OCI-LY1 (cell line): ENCODE measurements at regions not wholly inside any gene's neighbourhood (a gene's known extent, or its start where the extent isn't known, plus 50 kb on each side); places are given as distances from the start of the nearest gene placed in this dataset.

Source experiments
- H2AFZ ChIP-seq: fragments of 200-600 bp; sonication (generic), shearing (Covaris generic); 2 replicates; pipeline ENCODE4 v1.6.0; 2014; ENCODE audit warnings: antibody characterized with exemption, mild to moderate bottlenecking, low read length
- H3F3A ChIP-seq: fragments of 200-600 bp; sonication (generic), shearing (Covaris generic); 2 replicates; pipeline ENCODE4 v1.6.0; 2014; ENCODE audit warnings: mild to moderate bottlenecking, antibody characterized with exemption, low read length, moderate library complexity; ENCODE audit not compliant: insufficient read depth
- H3K27ac ChIP-seq: fragments of 200-600 bp; sonication (generic); 2 replicates; pipeline ENCODE4 v1.5.1; 2014; ENCODE audit warnings: low read length, mixed run types, mild to moderate bottlenecking, low read depth; ENCODE audit not compliant: poor library complexity, severe bottlenecking
- H3K27me3 ChIP-seq: fragments of 200-600 bp; sonication (generic); 2 replicates; pipeline ENCODE4 v1.6.0; 2014; ENCODE audit warnings: antibody characterized with exemption, mild to moderate bottlenecking, low read length, moderate library complexity; ENCODE audit not compliant: insufficient read depth
- H3K36me3 ChIP-seq: fragments of 200-600 bp; sonication (generic); 2 replicates; pipeline ENCODE4 v1.6.1; 2014; ENCODE audit warnings: mild to moderate bottlenecking, antibody characterized with exemption, low read length, moderate library complexity, mixed read lengths; ENCODE audit not compliant: insufficient read depth
- H3K4me1 ChIP-seq: fragments of 200-600 bp; sonication (generic); 2 replicates; pipeline ENCODE4 v1.5.1; 2014; ENCODE audit warnings: mild to moderate bottlenecking, low read length, moderate library complexity; ENCODE audit not compliant: insufficient read depth, severe bottlenecking
- H3K4me2 ChIP-seq: fragments of 200-600 bp; sonication (generic), shearing (Covaris generic); 2 replicates; pipeline ENCODE4 v1.6.1; 2014; ENCODE audit warnings: low read length
- H3K4me3 ChIP-seq: fragments of 200-600 bp; sonication (generic); 2 replicates; pipeline ENCODE4 v1.5.1; 2014; ENCODE audit warnings: low read length, low read depth, mild to moderate bottlenecking, mixed read lengths; ENCODE audit not compliant: poor library complexity, severe bottlenecking
- H3K79me2 ChIP-seq: fragments of 200-600 bp; shearing (Covaris generic); 2 replicates; pipeline ENCODE4 v1.6.1; 2016; ENCODE audit warnings: mixed run types, low read length, mixed read lengths; ENCODE audit not compliant: insufficient read depth
- H3K9ac ChIP-seq: fragments of 200-600 bp; sonication (generic), shearing (Covaris generic); 2 replicates; pipeline ENCODE4 v1.6.1; 2014; ENCODE audit warnings: mild to moderate bottlenecking, low read length, mixed read lengths
- H3K9me2 ChIP-seq: fragments of 200-600 bp; sonication (generic), shearing (Covaris generic); 2 replicates; pipeline ENCODE4 v1.6.1; 2014; ENCODE audit warnings: low read depth, mild to moderate bottlenecking, low read length, mixed read lengths
- H3K9me3 ChIP-seq: fragments of 200-600 bp; shearing (Covaris generic); 2 replicates; pipeline ENCODE4 v1.6.1; 2014; ENCODE audit warnings: low read length, mixed read lengths
- H4K20me1 ChIP-seq: fragments of 200-600 bp; sonication (generic), shearing (Covaris generic); 2 replicates; pipeline ENCODE4 v1.6.0; 2016; ENCODE audit warnings: mild to moderate bottlenecking, low read length; ENCODE audit not compliant: insufficient read depth
- CTCF ChIP-seq: fragments of 200-600 bp; sonication (generic), shearing (Covaris generic); IDR thresholded peaks from 2 replicates; pipeline ENCODE4 v1.5.1; 2017; ENCODE audit warnings: mild to moderate bottlenecking, antibody characterized with exemption, low read length, moderate library complexity, mixed read lengths
- EZH2 ChIP-seq: fragments of 200-600 bp; sonication (generic), shearing (Covaris generic); IDR thresholded peaks from 2 replicates; pipeline ENCODE4 v1.8.0; 2017; ENCODE audit warnings: borderline replicate concordance, mixed run types, mild to moderate bottlenecking, antibody characterized with exemption, low read length, moderate library complexity, mixed read lengths

DNA sequence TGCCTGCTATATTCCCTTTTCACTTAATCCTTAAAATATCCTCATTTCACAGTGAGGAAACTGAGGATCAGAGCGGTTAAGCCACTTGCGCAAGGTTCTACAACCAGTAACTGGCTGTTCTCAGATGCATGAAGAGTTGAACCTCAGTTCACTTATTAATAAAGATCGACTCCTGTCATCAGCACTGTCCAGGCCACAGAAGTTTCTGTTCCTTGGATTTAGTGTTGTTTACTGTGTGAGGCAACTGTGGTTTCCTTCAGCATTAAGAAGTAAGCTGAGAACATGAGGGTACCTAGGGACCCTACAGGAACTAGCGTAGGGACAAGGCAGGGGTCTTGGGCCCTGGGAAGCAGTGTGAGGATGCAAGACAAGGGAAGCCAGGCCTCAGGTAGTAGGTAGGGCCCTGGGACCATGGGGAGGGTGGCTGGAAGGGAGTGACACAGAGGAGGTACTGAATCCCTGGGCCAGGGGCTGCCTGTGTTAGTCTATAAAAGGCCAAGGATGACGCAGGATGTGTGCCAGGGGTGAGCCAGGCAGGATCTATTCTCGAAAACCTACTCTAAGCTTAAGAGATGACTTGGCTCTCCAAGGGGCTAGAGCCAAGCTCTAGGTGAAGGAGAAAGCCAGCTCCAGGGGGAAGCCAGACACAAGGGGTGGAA lies 181.2 kb upstream of the CSF3R start:
- Histone ChIP-seq H3K9me3 (no peaks in the 10 kb centered on the region), H3F3A (no peaks in the 10 kb centered on the region), H4K20me1 (no peaks in the 10 kb centered on the region), H3K4me3 (no peak overlapping the region), H3K4me2 (no peak overlapping the region), H3K27ac (no peak overlapping the region), H3K36me3 (no peaks in the 10 kb centered on the region), H3K4me1 (no peaks in the 10 kb centered on the region), H2AFZ (no peak overlapping the region), H3K79me2 (no peaks in the 10 kb centered on the region), H3K27me3 (no peaks in the 10 kb centered on the region), H3K9me2 (no peaks in the 10 kb centered on the region), H3K9ac (no peak overlapping the region)
- no peak for TF ChIP-seq EZH2
- TF ChIP-seq CTCF: no peak

GRCh38 chr1:36658838-36659237 lies 176.1 kb upstream of the CSF3R start:
- Histone ChIP-seq H3F3A (no peaks in the 10 kb centered on the region), H3K4me2 (no peak overlapping the region), H2AFZ (no peak overlapping the region), H3K9me3 (no peaks in the 10 kb centered on the region), H3K9ac (no peak overlapping the region), H3K4me1 (no peaks in the 10 kb centered on the region), H4K20me1 (no peaks in the 10 kb centered on the region), H3K27ac (no peak overlapping the region), H3K27me3 (no peaks in the 10 kb centered on the region), H3K9me2 (no peaks in the 10 kb centered on the region), H3K36me3 (no peaks in the 10 kb centered on the region), H3K4me3 (no peak overlapping the region), H3K79me2 (no peaks in the 10 kb centered on the region)
- TF ChIP-seq CTCF: no peak
- no peak for TF ChIP-seq EZH2

GRCh38 chr1:36657826-36658225 lies 175.1 kb upstream of the CSF3R start:
- H4K20me1 ChIP-seq: no peaks in the 10 kb centered on the region

More at GRCh38 chr1:36657826-36658225, 175.1 kb upstream of the CSF3R start:
- no peaks in the 10 kb centered on the region for H3K4me1 ChIP-seq
- no peaks in the 10 kb centered on the region for H3K79me2 ChIP-seq
- no peaks in the 10 kb centered on the region for H3K36me3 ChIP-seq
- H3K9me3 ChIP-seq: no peaks in the 10 kb centered on the region
- H3K9me2 ChIP-seq: no peaks in the 10 kb centered on the region
- H3K27ac ChIP-seq: no peak overlapping the region
- H3K4me3 ChIP-seq: no peak overlapping the region
- H3K27me3 ChIP-seq: no peaks in the 10 kb centered on the region
- no peaks in the 10 kb centered on the region for H3F3A ChIP-seq
- H3K4me2 ChIP-seq: no peak overlapping the region
- TF ChIP-seq EZH2 (no peak), CTCF (no peak)
- no peak overlapping the region for H3K9ac ChIP-seq
- H2AFZ ChIP-seq: no peak overlapping the region
